KOPT-K1 (cell line): ENCODE measurements at regions not wholly inside any gene's neighbourhood (a gene's known extent, or its start where the extent isn't known, plus 50 kb on each side); places are given as distances from the start of the nearest gene placed in this dataset.
"Not testable (repeated sequence)": the region's sequence is repeated elsewhere in the genome, so short reads cannot be mapped to it uniquely, and the experiment has no call there.

Experiments
- H3K27ac ChIP-seq: fragments of 200-600 bp; sonication (generic); 2 replicates; pipeline ENCODE4 v1.5.1; 2016; ENCODE audit warnings: antibody characterized with exemption, mild to moderate bottlenecking, low read depth, low read length; ENCODE audit not compliant: poor library complexity, severe bottlenecking
- H3K36me3 ChIP-seq: fragments of 200-600 bp; sonication (generic); 2 replicates; pipeline ENCODE4 v1.5.1; 2017; ENCODE audit warnings: antibody characterized with exemption, mild to moderate bottlenecking, low read length, moderate library complexity; ENCODE audit not compliant: insufficient read depth
- H3K9me3 ChIP-seq: fragments of 200-600 bp; sonication (generic); 2 replicates; pipeline ENCODE4 v1.5.1; 2017; ENCODE audit warnings: antibody characterized with exemption, low read length, mild to moderate bottlenecking; ENCODE audit not compliant: insufficient read depth, poor library complexity, severe bottlenecking

DNA sequence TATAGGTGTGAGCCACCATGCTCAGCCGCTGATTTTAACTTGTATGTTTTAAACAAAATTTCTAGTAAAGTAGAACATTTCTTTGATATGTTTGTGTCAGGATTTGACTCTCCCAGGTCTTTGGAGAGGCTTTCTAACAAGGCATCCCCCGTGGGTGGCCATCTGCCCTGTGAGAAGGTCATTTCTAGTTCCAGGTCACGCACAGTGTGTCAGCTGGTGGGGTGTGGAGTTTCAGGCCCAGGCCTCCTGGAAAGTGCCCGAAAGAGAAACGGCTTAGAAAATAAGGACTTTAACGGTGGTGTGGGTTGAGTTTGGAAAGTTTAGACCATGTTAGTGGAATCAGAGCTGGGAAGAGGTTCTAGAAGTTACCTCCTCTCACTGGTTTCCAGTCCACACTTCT lies 61.0 kb downstream of the SPDYE17 start:
- not testable (repeated sequence) for H3K36me3 ChIP-seq, H3K9me3 ChIP-seq, H3K27ac ChIP-seq

DNA sequence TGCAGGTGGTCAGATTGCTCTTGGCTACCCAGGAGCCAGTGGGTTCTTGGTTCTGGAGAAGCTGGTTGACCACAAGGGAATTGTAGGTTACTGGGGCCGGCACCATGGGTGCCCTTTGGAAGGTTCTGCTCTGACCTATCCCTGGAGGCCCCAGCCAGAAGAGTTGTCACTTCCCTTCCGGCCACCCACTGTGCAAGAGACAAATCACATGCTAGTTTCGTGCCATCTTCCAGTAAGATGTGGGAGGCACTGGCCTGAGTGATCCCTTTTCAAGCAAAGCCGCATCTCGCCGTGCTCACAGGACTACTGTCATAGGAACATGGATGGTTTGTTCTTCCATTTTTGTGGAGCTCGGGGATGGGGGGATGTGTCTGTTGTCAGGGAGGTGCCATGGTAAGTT lies 62.3 kb downstream of the SPDYE17 start:
- H3K9me3 ChIP-seq, H3K27ac ChIP-seq, H3K36me3 ChIP-seq: not testable (repeated sequence)

DNA sequence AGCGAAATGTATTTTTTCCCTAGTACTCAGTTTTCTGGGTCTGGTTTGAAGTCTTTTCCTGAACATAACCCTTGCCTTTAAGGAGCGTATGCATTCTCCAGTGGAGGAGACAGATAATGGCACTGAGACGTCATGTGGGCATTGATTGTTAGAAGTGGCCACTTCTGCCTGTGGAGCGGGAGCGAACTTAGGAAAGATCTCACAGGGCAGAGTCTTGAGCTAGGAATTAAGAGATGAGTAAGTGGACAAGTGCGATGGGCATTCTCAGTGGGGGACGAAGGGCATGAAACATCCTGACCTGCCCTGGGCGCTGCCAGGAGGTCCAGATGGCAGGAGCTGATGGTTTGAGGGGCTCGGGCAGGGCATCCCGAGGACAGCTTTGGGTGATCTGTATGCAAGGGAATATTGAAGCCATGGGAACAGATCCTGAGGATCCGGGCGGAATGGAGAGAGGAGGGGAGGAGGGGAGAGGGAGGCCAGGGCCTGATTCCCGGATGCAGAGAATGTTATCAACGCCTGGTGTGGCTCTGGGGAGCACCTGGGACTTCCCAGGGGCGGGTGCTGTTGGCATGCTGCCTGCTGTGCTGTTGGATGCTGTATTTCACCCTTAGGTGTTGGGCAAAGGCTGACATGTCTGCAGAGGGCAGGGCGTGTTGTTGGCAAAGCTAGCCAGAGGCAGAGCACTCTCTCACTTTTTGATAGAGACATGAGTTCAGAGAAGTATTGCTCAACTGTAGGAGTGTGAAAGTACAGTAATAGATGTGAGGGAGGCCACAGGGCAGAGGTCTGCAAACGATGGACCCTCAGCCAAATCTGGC lies 66.2 kb downstream of the SPDYE17 start:
- not testable (repeated sequence) for H3K9me3 ChIP-seq, H3K27ac ChIP-seq
- peaks cover 13% of the 10 kb centered on the region; the same call in 1 of the 2 replicates for H3K36me3 ChIP-seq

DNA sequence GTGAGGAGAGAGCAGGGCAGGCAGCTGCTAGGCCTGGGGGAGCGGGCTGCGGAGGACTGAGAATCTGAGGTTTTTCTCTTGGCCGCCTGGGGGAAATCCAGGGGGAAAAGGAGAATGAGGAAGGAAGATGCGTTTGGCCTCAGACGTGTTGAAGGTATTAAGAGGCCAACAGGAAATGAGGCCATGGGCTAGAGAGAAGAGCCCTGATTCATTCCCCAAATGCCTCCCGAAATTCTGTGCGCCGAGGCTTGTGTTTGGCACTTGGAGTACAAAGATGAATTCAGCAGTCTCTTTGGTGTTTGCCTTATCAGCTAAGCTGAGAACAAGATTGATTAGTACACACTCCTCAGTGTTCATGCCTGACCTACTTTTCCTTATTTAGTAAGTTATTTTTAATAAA lies 68.1 kb downstream of the SPDYE17 start:
- H3K27ac ChIP-seq, H3K9me3 ChIP-seq, H3K36me3 ChIP-seq: not testable (repeated sequence)

DNA sequence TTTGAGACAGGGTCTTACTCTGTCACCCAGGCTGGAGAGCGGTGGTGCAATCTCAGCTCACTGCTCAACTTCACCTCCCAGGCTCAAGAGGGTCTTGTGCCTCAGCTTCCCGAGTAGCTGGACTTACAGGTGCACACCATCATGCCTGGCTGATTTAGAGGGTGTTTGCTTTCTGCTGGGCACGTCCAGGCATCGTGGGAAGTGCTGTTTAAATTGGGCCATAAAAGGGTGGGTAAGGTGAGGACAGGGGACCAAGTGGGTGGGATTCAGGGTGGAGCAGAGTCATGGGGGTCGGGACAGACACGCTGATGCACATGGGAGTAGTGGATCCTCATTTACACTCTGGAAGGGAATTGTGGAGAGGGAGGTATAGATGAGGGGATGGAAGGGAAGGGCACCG lies 69.1 kb downstream of the SPDYE17 start:
- not testable (repeated sequence) for H3K27ac ChIP-seq, H3K9me3 ChIP-seq, H3K36me3 ChIP-seq

DNA sequence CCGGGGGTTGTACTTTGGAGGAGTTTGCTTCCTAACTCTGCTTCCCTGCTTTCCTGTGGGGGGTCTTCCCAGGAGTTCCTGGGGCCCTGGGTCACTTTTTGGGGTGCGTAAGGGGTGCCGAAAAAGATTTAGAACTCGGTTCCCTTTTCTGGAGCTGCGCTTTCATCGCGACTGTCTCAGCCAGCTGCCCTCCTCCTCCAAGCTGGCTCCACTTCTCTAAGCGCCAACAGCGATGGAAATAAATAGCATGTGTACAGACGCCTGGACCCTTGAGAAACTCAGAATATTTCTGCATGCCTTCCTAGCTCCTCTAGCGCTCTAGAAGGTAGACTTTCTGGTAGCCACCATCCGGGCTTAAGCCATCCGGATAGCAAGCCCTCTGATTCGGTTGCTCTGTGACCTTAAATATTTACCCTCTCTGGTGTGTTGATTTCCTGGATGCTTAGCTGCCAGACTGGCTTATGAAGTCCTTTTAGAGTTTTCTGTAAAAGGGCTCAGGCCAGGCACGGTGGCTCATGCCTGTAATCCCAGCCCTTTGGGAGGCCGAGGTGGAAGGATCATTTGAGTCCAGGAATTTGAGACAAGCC lies 71.7 kb downstream of the SPDYE17 start:
- not testable (repeated sequence) for H3K27ac ChIP-seq, H3K36me3 ChIP-seq, H3K9me3 ChIP-seq

DNA sequence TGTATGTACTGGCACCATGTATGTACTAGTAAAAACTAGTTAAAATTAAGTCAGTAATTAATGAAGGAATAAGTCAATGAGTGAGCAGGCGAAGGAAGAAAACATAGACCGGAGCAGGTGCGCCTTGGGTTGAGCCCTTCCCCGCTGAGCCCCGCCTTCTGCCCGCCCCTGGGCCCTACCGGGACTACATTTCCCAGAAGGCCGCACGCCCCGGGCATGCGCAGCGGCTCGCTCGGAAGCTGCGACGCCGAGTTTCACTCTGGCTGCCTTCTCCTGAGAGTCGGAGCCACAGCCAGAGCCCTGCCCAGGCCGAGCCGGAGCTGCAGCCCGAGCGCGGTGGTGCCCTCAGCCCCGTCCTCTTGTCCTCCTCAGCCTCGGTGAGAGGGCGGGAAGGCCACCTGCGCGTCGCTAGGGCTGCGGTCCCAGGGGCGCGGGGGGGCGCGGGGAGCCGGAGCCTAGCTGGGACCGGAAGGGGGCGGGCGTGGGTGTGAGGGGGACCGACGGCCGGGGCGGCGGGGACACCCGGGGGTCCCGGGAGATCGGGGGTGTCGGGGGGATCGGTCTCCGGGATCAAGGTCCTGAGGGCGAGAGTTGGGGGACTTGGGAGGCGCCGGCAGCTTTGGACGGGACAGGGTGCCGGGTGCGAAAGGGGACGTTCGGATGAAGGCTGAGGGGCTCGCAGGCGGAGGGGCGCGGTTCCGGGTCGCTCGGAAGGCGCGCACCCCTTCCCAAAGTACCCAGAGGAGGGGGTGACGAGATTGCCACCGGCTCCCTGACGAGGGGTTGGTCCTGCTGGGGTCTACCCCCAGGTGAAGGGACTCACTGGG lies 72.4 kb downstream of the SPDYE17 start:
- H3K9me3 ChIP-seq, H3K36me3 ChIP-seq, H3K27ac ChIP-seq: not testable (repeated sequence)

DNA sequence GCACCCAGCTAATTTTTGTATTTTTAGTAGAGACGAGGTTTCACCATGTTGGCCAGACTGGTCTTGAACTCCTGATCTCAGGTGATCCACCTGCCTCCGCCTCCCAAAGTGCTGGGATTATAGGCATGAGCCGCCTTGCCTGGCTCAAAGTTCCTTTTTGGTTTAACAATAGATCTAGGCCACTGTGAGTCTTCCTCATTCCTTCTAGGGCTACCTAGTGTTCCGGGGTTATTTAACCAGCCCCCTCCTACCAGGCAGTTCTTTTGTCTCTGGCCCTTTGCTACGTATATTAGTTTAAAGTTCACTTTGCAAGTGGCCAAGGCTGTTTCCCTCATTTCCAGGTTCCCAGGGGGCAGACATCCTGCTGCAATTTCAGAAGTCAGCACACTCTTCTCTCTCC lies 75.6 kb downstream of the SPDYE17 start:
- not testable (repeated sequence) for H3K9me3 ChIP-seq, H3K36me3 ChIP-seq, H3K27ac ChIP-seq

DNA sequence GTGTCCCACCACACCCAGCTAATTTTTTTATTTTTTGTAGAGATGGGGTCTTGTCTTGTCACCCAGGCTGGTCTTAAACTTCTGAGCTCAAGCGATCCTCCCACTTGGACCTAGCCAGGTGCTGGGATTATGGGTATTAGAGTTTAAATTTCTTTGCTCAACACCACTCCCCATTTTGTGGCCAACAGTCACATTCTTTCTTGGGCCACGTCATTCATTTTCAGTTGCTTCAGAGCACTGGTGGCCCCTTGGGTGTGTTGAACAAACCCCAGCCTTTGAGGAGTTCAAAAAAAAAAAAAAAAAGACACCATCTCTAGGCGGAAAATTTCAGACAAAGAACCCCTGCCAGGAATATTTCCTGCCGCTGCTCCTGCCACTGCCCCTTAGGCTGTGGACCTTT lies 77.0 kb downstream of the SPDYE17 start:
- not testable (repeated sequence) for H3K36me3 ChIP-seq, H3K9me3 ChIP-seq

DNA sequence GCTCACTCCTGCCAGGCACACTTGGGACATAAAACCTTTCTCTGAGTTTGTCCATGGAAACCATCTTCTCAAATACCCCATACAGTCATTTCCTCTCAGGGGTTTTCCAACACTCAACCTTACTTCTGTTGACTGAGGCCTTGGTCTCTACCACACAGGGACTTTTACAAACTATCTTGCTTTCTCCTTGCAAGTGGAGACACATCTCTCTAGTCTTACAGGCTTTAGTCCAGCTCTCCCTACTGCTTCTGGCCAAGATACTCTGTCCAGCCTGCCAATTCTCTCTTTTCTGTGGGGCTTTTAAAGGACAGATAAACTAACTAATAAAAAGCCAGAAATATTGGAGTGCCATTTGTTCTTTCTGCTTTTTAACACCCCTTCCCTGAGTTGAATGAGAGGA lies 87.6 kb downstream of the SPDYE17 start:
- H3K27ac ChIP-seq, H3K9me3 ChIP-seq, H3K36me3 ChIP-seq: not testable (repeated sequence)

More for the DNA sequence above, 77.0 kb downstream of the SPDYE17 start:
- H3K27ac ChIP-seq: not testable (repeated sequence)

DNA sequence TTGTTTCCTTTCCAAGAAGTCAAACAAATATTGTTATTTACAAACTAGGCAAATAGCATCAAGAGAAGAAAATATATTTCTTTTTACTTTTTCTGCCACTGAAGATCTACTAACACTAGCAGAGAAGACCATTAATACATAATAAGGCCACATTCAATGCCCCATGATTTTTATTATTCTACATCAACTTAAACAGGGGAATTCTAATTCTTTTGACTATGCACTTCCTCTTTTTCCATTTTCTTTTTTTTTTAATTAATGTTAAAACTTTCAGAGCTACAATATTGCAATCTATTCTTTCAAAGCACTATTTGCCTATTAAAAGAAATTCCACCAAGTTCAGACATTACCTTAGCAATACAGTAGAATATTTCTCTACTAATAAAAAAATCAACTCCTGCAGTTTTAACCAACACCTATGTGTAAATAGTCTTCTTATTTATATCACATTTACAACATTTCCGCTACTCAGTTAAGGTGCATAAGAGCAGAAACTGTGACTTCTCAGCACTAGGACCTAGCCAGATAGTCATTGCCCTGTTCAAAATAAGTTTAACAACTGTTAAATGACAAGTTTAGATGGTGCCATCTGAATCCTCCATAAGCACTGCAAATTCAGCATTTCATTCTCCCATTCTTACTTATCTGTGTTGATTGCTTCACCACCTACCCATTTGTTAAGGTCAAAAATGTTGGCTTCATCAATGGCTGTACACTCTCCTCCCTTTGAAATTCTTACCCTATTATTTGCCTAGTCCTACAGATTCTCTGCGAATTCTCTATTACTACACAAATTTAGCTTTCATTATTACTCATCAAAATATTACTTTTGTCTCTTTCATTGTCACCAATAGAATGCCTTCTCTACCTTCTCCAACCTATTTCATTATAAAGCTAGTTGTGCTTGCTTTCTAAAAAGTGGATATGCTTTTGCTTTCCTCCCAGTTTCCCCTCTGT lies 90.1 kb downstream of the SPDYE17 start:
- not testable (repeated sequence) for H3K9me3 ChIP-seq, H3K36me3 ChIP-seq, H3K27ac ChIP-seq

DNA sequence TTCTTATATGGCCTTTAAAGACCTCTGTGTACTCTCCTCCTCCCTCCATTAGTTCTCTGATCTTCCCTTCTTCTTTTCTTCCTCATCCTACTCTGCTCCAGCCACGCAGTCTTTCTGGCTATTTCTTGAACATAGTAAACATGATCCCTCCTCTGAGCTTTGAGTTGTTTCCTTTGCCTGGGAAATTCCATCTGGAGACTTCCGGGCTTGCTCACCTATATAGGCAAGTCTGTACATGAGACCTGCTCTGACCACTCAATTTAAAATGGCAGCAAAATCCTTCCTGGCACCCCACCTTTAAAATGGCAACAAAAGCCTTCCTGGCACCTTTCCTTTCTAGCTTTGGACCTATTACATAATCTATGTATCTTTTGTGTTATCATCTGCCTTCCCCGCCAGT lies 94.4 kb downstream of the SPDYE17 start:
- H3K9me3 ChIP-seq, H3K27ac ChIP-seq, H3K36me3 ChIP-seq: not testable (repeated sequence)

DNA sequence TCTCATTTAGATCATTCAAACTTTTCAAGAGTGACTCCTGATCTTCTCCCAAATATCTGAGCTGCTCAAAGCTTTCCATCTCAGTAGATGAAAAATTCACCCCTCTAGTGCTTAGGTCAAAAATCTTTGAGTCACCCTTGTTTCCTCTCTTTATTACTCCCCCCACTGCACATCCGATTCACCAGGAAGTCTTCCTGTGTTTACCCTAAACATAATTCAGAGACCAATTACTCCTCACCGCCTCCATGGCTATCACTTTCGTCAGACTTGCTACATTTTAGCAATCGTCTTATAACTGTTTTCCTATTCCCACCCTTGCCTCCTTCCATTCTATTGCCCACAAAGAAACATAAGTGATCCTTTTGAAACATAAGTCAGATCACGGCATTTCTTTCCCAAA lies 94.8 kb downstream of the SPDYE17 start:
- not testable (repeated sequence) for H3K9me3 ChIP-seq, H3K36me3 ChIP-seq, H3K27ac ChIP-seq

DNA sequence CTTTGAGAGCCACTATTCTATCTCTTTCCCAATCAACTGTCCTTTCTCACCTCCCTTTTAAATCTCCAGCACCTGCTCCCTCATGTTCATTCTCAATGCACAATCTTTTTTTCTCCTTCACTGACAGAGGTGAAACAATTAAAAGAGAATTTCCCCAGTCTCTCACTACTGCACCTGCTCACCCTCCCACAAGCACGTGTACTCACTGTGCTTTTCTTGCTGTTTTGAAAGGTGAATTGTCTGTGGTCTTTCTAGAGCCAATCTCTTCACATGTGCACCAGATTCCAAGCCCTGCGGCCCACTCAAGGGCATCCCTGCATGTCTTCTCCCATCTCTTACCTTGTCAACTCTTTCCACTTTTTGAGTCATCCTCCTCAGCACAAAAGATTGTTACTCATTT lies 95.8 kb downstream of the SPDYE17 start:
- H3K9me3 ChIP-seq: not testable (repeated sequence)

DNA sequence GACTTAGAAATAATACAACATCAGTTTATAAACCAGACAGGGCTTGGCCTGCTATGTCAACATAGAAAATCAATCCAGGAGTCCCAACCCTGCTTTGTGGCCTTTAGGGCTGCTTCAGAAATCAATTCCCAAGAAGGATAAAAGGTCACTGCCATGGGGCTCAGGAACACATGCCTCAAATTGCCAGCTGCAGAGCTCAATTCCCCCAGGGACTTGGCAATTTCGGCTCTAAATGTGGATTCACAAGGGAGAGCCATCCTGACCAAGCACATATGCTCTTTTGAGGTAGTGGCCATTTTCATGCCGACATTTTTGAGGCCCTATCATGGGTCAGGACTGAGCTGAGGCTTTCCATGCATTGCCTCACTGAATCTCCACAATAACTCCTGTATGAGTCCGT lies 97.5 kb downstream of the SPDYE17 start:
- not testable (repeated sequence) for H3K27ac ChIP-seq

More for the DNA sequence above, 95.8 kb downstream of the SPDYE17 start:
- not testable (repeated sequence) for H3K36me3 ChIP-seq, H3K27ac ChIP-seq

More for the DNA sequence above, 97.5 kb downstream of the SPDYE17 start:
- not testable (repeated sequence) for H3K36me3 ChIP-seq, H3K9me3 ChIP-seq
